ENCODE measurements at regions not wholly inside any gene's neighbourhood (a gene's known extent, or its start where the extent isn't known, plus 50 kb on each side); places are given as distances from the start of the nearest gene placed in this dataset.
"Not testable (repeated sequence)": the region's sequence is repeated elsewhere in the genome, so short reads cannot be mapped to it uniquely, and the experiment has no call there.

DNA sequence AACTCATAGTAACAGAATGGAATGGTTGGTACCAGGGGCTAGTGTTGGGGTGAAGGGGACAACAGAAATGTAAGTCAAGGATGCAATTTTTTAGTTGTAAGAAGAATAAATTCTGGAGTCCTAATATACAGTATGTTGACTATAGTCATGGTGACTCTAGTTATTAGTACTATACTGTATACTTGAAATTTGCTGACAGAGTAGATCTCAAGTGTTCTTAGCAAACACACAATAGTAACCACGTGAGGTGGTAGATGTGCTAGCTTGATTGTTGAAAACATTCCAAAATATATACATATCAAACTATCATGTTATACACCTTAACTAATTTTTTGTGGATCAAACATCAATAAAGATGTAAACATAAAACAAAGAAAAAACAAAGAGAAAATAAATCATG, 1345.1 kb upstream of the PCDH20 start:
- no peaks in the 10 kb centered on the region for H3K9me3 ChIP-seq (ENCODE audit: control insufficient read depth, low read depth, low read length)
- H3K27me3 ChIP-seq (ENCODE audit: control insufficient read depth, insufficient read depth, low read length) = no peaks in the 10 kb centered on the region
- no peak overlapping the region for H3K9ac ChIP-seq (ENCODE audit: low read length)
- H3K36me3 ChIP-seq (ENCODE audit: control insufficient read depth, low read depth, low read length) = no peaks in the 10 kb centered on the region
- H3K4me3 ChIP-seq (ENCODE audit: low read length) = no peak overlapping the region
- no peaks in the 10 kb centered on the region for H3K4me1 ChIP-seq (ENCODE audit: control insufficient read depth, low read depth, low read length)
- H3K27ac ChIP-seq (ENCODE audit: low read length) = no peak overlapping the region

DNA sequence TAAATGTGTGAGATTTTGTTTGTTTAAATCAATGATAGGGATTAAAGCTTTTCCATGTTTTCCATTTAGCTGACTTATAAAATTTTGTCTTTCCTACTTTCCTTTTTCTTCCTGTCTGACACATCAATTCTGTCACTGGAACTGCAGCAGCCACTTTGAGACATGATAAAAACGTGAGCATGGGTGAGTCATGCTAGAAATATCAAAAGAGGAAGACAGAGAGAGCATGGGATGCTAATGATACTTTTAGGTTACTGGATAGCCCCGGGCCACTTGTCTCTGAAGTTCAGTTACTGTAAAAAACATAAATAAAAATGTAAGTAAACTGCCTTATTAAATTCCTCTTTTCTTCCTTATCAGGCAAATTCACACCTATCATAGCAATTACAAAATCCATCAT, 1332.0 kb upstream of the PCDH20 start:
- H3K4me3 ChIP-seq (ENCODE audit: low read length) = no peak overlapping the region
- no peak overlapping the region for H3K27ac ChIP-seq (ENCODE audit: low read length)
- H3K9ac ChIP-seq (ENCODE audit: low read length) = no peak overlapping the region
- H3K27me3 ChIP-seq (ENCODE audit: control insufficient read depth, insufficient read depth, low read length) = no peaks in the 10 kb centered on the region
- no peaks in the 10 kb centered on the region for H3K9me3 ChIP-seq (ENCODE audit: control insufficient read depth, low read depth, low read length)
- H3K36me3 ChIP-seq (ENCODE audit: control insufficient read depth, low read depth, low read length) = no peaks in the 10 kb centered on the region
- H3K4me1 ChIP-seq (ENCODE audit: control insufficient read depth, low read depth, low read length) = no peaks in the 10 kb centered on the region

DNA sequence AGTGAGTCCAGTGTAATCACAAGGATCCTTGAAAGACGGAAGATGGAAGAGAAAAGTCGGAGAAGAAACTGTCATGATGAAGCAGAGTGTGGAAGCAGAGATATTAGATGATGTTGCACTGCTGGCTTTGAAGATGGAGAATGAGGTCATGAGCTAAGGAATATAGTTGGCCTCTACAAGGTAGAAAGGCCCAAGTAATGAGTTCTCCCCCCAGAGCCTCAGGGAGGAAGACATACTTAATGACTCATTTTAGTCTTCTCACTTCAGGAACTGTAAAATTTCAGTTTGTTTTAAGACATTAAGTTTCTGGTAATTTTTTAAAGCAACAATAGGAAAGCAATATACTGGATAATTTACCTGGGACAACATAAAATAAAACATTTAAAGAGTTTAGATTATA, 1331.5 kb upstream of the PCDH20 start:
- Histone ChIP-seq H3K9ac (ENCODE audit: low read length) (no peak overlapping the region), H3K27me3 (ENCODE audit: control insufficient read depth, insufficient read depth, low read length) (no peaks in the 10 kb centered on the region), H3K4me3 (ENCODE audit: low read length) (no peak overlapping the region), H3K36me3 (ENCODE audit: control insufficient read depth, low read depth, low read length) (no peaks in the 10 kb centered on the region), H3K4me1 (ENCODE audit: control insufficient read depth, low read depth, low read length) (no peaks in the 10 kb centered on the region), H3K9me3 (ENCODE audit: control insufficient read depth, low read depth, low read length) (no peaks in the 10 kb centered on the region), H3K27ac (ENCODE audit: low read length) (no peak overlapping the region)

DNA sequence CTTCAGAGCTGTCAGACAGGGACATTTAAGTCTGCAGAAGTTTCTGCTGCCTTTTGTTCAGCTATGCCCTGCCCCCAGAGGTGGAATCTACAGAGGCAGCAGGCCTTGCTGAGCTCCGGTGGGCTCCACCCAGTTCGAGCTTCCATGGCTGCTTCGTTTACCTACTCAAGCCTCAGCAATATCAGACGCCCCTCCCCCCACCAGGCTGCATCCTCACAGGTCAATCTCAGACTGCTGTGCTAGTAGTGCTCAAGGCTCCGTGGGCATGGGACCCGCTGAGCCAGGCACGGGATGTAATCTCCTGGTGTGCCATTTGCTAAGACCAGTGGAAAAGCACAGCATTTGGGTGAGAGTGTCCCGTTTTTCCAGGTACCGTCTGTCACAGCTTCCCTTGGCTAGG, 1314.1 kb upstream of the PCDH20 start:
- H3K27me3 ChIP-seq (ENCODE audit: control insufficient read depth, insufficient read depth, low read length); H3K36me3 ChIP-seq (ENCODE audit: control insufficient read depth, low read depth, low read length); H3K27ac ChIP-seq (ENCODE audit: low read length); H3K4me3 ChIP-seq (ENCODE audit: low read length); H3K4me1 ChIP-seq (ENCODE audit: control insufficient read depth, low read depth, low read length); H3K9me3 ChIP-seq (ENCODE audit: control insufficient read depth, low read depth, low read length); H3K9ac ChIP-seq (ENCODE audit: low read length): not testable (repeated sequence)

DNA sequence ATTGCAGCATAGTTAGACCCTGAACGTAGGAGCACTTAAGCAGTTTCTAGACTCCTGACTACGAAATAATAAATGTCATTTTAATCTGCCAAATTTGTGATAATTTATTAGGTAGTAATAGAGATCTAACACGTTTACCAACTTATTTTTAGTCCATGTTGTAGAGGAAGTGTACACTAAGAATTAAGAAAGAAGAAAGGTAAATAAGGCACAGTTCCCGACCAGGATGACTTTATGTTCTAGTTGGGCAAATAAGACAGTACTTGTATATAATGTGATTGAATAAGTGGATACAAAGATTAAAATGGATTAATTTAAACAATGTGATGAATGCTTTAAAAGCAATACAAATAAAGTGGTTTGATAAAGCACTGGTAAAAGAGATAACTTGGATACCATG, 1306.2 kb upstream of the PCDH20 start:
- H3K9me3 ChIP-seq (ENCODE audit: control insufficient read depth, low read depth, low read length) = no peaks in the 10 kb centered on the region
- H3K9ac ChIP-seq (ENCODE audit: low read length) = no peak overlapping the region
- no peaks in the 10 kb centered on the region for H3K36me3 ChIP-seq (ENCODE audit: control insufficient read depth, low read depth, low read length)
- no peak overlapping the region for H3K27ac ChIP-seq (ENCODE audit: low read length)
- H3K4me1 ChIP-seq (ENCODE audit: control insufficient read depth, low read depth, low read length) = no peaks in the 10 kb centered on the region
- no peak overlapping the region for H3K4me3 ChIP-seq (ENCODE audit: low read length)
- H3K27me3 ChIP-seq (ENCODE audit: control insufficient read depth, insufficient read depth, low read length) = no peaks in the 10 kb centered on the region

DNA sequence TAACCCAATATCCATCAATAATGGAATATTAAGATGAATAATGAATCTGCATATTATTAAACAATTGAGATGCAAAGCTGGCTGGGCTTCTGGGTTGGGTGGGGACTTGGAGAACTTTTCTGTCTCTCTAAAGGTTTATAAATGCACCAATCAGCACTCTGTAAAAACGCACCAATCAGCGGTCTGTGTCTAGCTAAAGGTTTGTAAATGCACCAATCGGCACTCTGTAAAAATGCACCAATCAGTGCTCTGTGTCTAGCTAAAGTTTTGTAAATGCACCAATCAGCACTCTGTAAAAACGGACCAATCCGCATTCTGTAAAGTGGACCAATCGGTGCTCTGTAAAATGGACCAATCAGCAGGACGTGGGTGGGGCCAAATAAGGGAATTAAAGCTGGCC, 1296.3 kb upstream of the PCDH20 start:
- not testable (repeated sequence) for H3K27me3 ChIP-seq (ENCODE audit: control insufficient read depth, insufficient read depth, low read length); H3K9me3 ChIP-seq (ENCODE audit: control insufficient read depth, low read depth, low read length); H3K4me1 ChIP-seq (ENCODE audit: control insufficient read depth, low read depth, low read length); H3K4me3 ChIP-seq (ENCODE audit: low read length); H3K9ac ChIP-seq (ENCODE audit: low read length); H3K27ac ChIP-seq (ENCODE audit: low read length); H3K36me3 ChIP-seq (ENCODE audit: control insufficient read depth, low read depth, low read length)

DNA sequence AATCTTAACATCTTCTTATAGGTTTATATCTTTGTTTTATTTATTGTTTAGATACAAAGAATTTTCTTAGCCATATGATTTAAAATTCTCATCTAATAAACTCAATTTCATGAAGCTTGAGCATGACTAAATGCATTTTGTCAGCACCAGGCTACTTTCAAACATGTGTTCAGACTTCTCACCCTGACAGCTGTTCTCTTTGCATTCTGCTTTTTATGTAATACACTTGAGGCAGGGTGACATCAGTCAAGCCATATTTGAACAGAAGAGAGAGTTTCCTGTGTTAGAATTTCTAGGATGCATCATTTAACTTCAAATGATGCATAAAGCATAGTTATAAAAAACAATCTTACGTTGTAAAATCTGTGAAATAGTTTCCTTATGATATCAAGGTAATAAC, 1295.1 kb upstream of the PCDH20 start:
- Histone ChIP-seq H3K27ac (ENCODE audit: low read length) (no peak overlapping the region), H3K27me3 (ENCODE audit: control insufficient read depth, insufficient read depth, low read length) (no peaks in the 10 kb centered on the region), H3K4me1 (ENCODE audit: control insufficient read depth, low read depth, low read length) (no peaks in the 10 kb centered on the region), H3K4me3 (ENCODE audit: low read length) (no peak overlapping the region), H3K36me3 (ENCODE audit: control insufficient read depth, low read depth, low read length) (no peaks in the 10 kb centered on the region), H3K9me3 (ENCODE audit: control insufficient read depth, low read depth, low read length) (no peaks in the 10 kb centered on the region), H3K9ac (ENCODE audit: low read length) (no peak overlapping the region)

DNA sequence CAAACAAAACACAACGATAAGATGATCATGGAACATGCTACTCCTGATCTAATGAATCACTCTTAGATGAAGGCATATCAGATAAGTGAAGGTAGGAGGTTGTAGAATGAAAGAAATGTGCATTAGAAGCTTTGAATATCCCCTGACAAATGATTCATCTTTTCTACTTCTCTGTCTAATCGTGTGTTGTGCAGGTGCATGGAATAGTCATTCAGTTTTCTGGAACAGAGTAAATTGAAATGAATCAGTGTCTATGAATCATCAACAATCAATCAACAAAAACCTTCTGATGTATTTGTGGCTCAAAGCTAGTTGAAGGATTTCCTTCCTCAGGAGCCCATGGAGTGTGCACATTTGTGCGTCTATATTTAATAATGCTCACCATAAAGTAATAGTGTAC, 1290.4 kb upstream of the PCDH20 start:
- Histone ChIP-seq H3K27ac (ENCODE audit: low read length) (no peak overlapping the region), H3K27me3 (ENCODE audit: control insufficient read depth, insufficient read depth, low read length) (no peaks in the 10 kb centered on the region), H3K4me3 (ENCODE audit: low read length) (no peak overlapping the region), H3K9ac (ENCODE audit: low read length) (no peak overlapping the region), H3K36me3 (ENCODE audit: control insufficient read depth, low read depth, low read length) (no peaks in the 10 kb centered on the region), H3K4me1 (ENCODE audit: control insufficient read depth, low read depth, low read length) (no peaks in the 10 kb centered on the region), H3K9me3 (ENCODE audit: control insufficient read depth, low read depth, low read length) (no peaks in the 10 kb centered on the region)

DNA sequence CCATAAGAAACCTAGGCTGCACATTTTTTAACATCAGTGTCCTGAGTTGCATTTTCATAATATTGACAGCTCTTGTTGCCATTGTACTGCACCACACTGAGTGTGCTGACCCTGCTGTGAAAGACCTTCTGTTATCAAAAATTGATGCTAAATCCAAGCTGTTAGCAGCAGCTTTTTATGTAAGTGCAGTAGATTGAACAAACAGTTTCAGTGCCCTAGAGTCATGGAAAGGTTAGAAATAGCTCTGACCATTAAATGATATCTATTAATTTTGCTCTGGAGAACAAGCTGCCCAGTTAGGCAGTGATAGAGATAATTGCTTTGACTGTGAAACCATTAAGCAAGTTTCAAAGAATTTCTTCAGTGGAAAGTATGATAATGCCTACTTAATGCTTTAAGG, 1289.2 kb upstream of the PCDH20 start:
- H3K27ac ChIP-seq (ENCODE audit: low read length) = no peak overlapping the region
- H3K4me3 ChIP-seq (ENCODE audit: low read length) = no peak overlapping the region
- H3K4me1 ChIP-seq (ENCODE audit: control insufficient read depth, low read depth, low read length) = no peaks in the 10 kb centered on the region
- H3K36me3 ChIP-seq (ENCODE audit: control insufficient read depth, low read depth, low read length) = no peaks in the 10 kb centered on the region
- no peaks in the 10 kb centered on the region for H3K9me3 ChIP-seq (ENCODE audit: control insufficient read depth, low read depth, low read length)
- no peaks in the 10 kb centered on the region for H3K27me3 ChIP-seq (ENCODE audit: control insufficient read depth, insufficient read depth, low read length)
- no peak overlapping the region for H3K9ac ChIP-seq (ENCODE audit: low read length)

DNA sequence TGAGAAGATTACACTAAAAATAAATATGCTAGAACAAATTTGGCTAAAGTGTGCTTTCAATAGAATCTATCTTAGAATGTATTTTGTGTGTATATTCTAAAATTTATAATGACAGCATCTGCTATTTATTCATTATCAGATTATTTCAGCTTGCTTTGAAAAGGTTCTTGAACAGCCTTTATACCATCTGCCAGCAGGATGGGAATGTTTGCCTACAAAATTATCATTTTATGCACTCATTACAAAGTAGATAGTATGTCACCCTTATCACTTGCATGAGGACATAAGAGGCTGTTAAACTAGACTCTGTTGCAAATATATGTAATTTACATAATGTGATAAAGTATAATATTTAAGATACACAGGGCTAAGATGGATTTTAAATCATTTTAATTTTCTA, 1286.9 kb upstream of the PCDH20 start:
- no peaks in the 10 kb centered on the region for H3K36me3 ChIP-seq (ENCODE audit: control insufficient read depth, low read depth, low read length)
- H3K4me3 ChIP-seq (ENCODE audit: low read length) = no peak overlapping the region
- H3K27ac ChIP-seq (ENCODE audit: low read length) = no peak overlapping the region
- H3K9ac ChIP-seq (ENCODE audit: low read length) = no peak overlapping the region
- H3K4me1 ChIP-seq (ENCODE audit: control insufficient read depth, low read depth, low read length) = no peaks in the 10 kb centered on the region
- H3K9me3 ChIP-seq (ENCODE audit: control insufficient read depth, low read depth, low read length) = no peaks in the 10 kb centered on the region
- H3K27me3 ChIP-seq (ENCODE audit: control insufficient read depth, insufficient read depth, low read length) = no peaks in the 10 kb centered on the region

DNA sequence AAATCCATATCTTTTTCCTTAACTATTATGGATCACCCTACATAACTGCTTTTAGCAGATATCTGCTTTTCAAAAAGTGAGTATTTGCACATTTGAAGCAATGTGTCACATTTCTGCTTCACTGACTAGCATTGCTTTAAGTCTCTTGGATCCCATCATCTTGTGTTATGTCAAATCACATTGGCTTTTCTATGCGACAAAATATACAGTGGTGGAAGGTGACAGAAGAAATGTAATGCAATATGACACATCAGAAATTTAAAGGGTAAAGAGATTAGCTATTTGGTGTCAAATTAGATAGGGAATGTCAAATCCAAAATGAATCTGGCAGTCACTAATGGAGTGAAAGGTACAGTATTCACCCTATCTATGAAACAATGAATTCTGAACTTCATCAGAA, 1282.1 kb upstream of the PCDH20 start:
- H3K36me3 ChIP-seq (ENCODE audit: control insufficient read depth, low read depth, low read length) = no peaks in the 10 kb centered on the region
- H3K9me3 ChIP-seq (ENCODE audit: control insufficient read depth, low read depth, low read length) = no peaks in the 10 kb centered on the region
- no peaks in the 10 kb centered on the region for H3K27me3 ChIP-seq (ENCODE audit: control insufficient read depth, insufficient read depth, low read length)
- H3K4me1 ChIP-seq (ENCODE audit: control insufficient read depth, low read depth, low read length) = no peaks in the 10 kb centered on the region
- no peak overlapping the region for H3K27ac ChIP-seq (ENCODE audit: low read length)
- no peak overlapping the region for H3K4me3 ChIP-seq (ENCODE audit: low read length)
- no peak overlapping the region for H3K9ac ChIP-seq (ENCODE audit: low read length)

DNA sequence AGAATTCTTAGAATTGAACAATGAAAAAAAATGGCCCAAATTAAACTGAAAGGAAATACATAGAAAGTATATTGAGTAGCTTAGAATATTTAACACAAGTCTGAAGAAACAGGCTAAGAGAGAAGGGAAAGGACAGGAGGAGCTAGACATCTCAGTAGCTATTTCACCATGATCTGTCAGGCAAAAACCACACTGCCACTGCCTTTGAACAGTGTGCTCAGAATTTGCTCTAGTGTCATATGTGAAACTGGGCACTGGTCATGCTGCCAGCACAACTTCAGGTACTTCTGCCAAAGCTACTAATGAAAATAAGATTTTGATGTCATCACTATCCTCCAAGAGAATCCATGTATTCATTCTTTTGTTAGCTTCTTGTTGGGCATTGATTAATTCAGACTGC, 1280.8 kb upstream of the PCDH20 start:
- H3K9ac ChIP-seq (ENCODE audit: low read length) = no peak overlapping the region
- H3K9me3 ChIP-seq (ENCODE audit: control insufficient read depth, low read depth, low read length) = no peaks in the 10 kb centered on the region

DNA sequence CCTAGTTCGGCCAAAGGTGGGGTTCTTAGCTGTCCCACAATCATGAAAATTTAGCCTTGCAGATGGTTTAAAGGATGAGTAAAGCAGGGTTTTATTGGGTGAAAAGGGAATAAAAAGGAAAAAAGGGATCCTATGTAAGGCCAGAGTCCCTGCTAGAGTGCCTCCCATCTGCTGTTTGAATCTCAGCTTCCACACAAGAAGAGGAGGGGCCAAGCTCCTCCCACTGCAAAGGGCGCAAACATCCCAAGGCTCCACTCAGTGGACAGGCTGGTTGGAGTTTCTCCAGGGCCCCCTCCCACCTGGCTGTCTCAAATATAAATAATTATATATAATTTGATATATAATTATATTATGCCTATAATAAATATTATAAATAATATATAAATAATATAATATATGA, 1272.1 kb upstream of the PCDH20 start:
- Histone ChIP-seq H3K9ac (ENCODE audit: low read length) (no peak overlapping the region), H3K27me3 (ENCODE audit: control insufficient read depth, insufficient read depth, low read length) (no peaks in the 10 kb centered on the region), H3K4me3 (ENCODE audit: low read length) (no peak overlapping the region), H3K9me3 (ENCODE audit: control insufficient read depth, low read depth, low read length) (no peaks in the 10 kb centered on the region), H3K4me1 (ENCODE audit: control insufficient read depth, low read depth, low read length) (peaks cover 16% of the 10 kb centered on the region), H3K36me3 (ENCODE audit: control insufficient read depth, low read depth, low read length) (no peaks in the 10 kb centered on the region), H3K27ac (ENCODE audit: low read length) (no peak overlapping the region)

More for the DNA sequence above, 1280.8 kb upstream of the PCDH20 start:
- Histone ChIP-seq H3K36me3 (ENCODE audit: control insufficient read depth, low read depth, low read length) (no peaks in the 10 kb centered on the region), H3K4me3 (ENCODE audit: low read length) (no peak overlapping the region), H3K27me3 (ENCODE audit: control insufficient read depth, insufficient read depth, low read length) (no peaks in the 10 kb centered on the region), H3K27ac (ENCODE audit: low read length) (no peak overlapping the region), H3K4me1 (ENCODE audit: control insufficient read depth, low read depth, low read length) (no peaks in the 10 kb centered on the region)
